Common myeloid progenitor, CD34-positive (primary cell): ENCODE measurements at regions not wholly inside any gene's neighbourhood (a gene's known extent, or its start where the extent isn't known, plus 50 kb on each side); places are given as distances from the start of the nearest gene placed in this dataset.
"Not testable (repeated sequence)": the region's sequence is repeated elsewhere in the genome, so short reads cannot be mapped to it uniquely, and the experiment has no call there.

Source experiments
- CTCF ChIA-PET: fragments of 350-600 bp; sonication (Branson Sonifier 250); formaldehyde crosslinking; loops from one replicate; lab custom pipeline; 2021; ENCODE audit warnings: antibody characterized with exemption; lab: Charles Lee
- POLR2A ChIA-PET: fragments of 350-600 bp; sonication (Branson Sonifier 250); formaldehyde crosslinking; loops from one replicate; lab custom pipeline; 2021; ENCODE audit warnings: antibody characterized with exemption; lab: Charles Lee
- DNase-seq, 3 donors: peaks; one replicate each; pipeline versions ENCODE4 v3.0.0 to v3.0.0-alpha.2; 2013
- H3K27ac ChIP-seq, 2 experiments: 1 replicate in 1 of 2; 2 replicates in 1 of 2; pipeline ENCODE4 v1.7.0; 2013; ENCODE audit warnings: inconsistent platforms in 2 of 2, low read length in 2 of 2, mild to moderate bottlenecking in 2 of 2, low read depth in 1 of 2, moderate library complexity in 1 of 2; ENCODE audit not compliant: severe bottlenecking in 2 of 2, insufficient read depth in 1 of 2, poor library complexity in 1 of 2
- H3K27me3 ChIP-seq, 5 experiments: replicated peaks in 2 of 5; 1 replicate in 3 of 5; 2 replicates in 2 of 5; pipeline versions ENCODE4 v1.6.1 to v1.7.0; 2013; ENCODE audit warnings: low read length in 4 of 5, mild to moderate bottlenecking in 2 of 5, moderate library complexity in 2 of 5, inconsistent platforms in 1 of 5; ENCODE audit not compliant: insufficient read depth in 5 of 5, control insufficient read depth in 4 of 5
- H3K36me3 ChIP-seq, 4 experiments: 1 replicate in 2 of 4; 2 replicates in 2 of 4; pipeline versions ENCODE4 v1.6.1 to v1.7.0; 2013; ENCODE audit warnings: low read length in 3 of 4, control low read depth in 1 of 4, mild to moderate bottlenecking in 1 of 4; ENCODE audit not compliant: control insufficient read depth in 4 of 4, insufficient read depth in 4 of 4
- H3K4me1 ChIP-seq, 4 experiments: 1 replicate in 3 of 4; 2 replicates in 1 of 4; pipeline versions ENCODE4 v1.6.1 to v1.7.1; 2013; ENCODE audit warnings: low read length in 3 of 4, mild to moderate bottlenecking in 3 of 4, control low read depth in 1 of 4, inconsistent platforms in 1 of 4, moderate library complexity in 1 of 4; ENCODE audit not compliant: control insufficient read depth in 4 of 4, insufficient read depth in 4 of 4; ENCODE audit errors: control extremely low read depth in 1 of 4
- H3K4me3 ChIP-seq, 7 experiments: 1 replicate in 4 of 7; 2 replicates in 3 of 7; pipeline versions ENCODE4 v1.5.1 to v1.7.0; 2013; ENCODE audit warnings: mild to moderate bottlenecking in 7 of 7, low read length in 6 of 7, moderate library complexity in 6 of 7, inconsistent platforms in 2 of 7, low read depth in 2 of 7, control low read depth in 1 of 7; ENCODE audit not compliant: insufficient read depth in 4 of 7, control insufficient read depth in 1 of 7; ENCODE audit errors: extremely low read depth in 1 of 7
- H3K9me3 ChIP-seq, 5 experiments: 1 replicate in 4 of 5; 2 replicates in 1 of 5; pipeline versions ENCODE4 v1.6.1 to v1.7.1; 2013; ENCODE audit warnings: low read length in 4 of 5, mild to moderate bottlenecking in 2 of 5, inconsistent platforms in 1 of 5, low read depth in 1 of 5, moderate library complexity in 1 of 5; ENCODE audit not compliant: control insufficient read depth in 4 of 5, insufficient read depth in 2 of 5; ENCODE audit errors: control extremely low read depth in 1 of 5
- WGBS: methylation state at CpG from one replicate; pipeline ENCODE4 v1.1.5; 2013; ENCODE audit not compliant: insufficient coverage; 5-methylcytosine and 5-hydroxymethylcytosine counted together

DNA sequence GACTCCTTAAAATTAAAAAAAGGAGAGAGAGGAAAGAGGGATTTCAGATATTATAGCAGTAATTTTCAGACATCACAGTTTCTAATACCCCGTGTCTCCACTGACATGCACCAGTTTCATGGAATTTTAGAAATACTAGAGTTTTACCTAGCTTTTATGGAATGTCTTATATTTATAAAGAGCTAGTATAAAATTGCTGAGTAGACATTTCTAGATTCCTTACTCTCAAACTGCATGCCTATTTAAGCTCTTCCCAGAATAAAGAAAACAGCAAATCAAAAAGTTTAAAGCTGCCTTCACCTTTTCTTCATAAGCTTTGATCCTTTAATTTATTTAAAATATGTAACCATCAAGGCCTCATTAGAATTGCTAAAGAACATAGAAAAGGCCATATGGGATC is 247.4 kb upstream of the IL12A start:
- ChIA-PET POLR2A (no interaction called here), CTCF (interaction anchor here (1.2 to 1.6 kb wide), 5 partner anchors 8 to 64 kb away, joined by 3 to 4 read pairs (median 4); no protein-coding TSS in a partner anchor)
- H3K9me3 ChIP-seq = no peaks in the 10 kb centered on the region
- H3K36me3 ChIP-seq = no peaks in the 10 kb centered on the region
- no peak overlapping the region for H3K27ac ChIP-seq
- no CpG with 5 or more reads among the region's 1 CpG for WGBS
- no peaks in the 10 kb centered on the region for H3K27me3 ChIP-seq
- no peak overlapping the region for H3K4me3 ChIP-seq
- no peaks in the 10 kb centered on the region for H3K4me1 ChIP-seq
- no peak for DNase-seq

DNA sequence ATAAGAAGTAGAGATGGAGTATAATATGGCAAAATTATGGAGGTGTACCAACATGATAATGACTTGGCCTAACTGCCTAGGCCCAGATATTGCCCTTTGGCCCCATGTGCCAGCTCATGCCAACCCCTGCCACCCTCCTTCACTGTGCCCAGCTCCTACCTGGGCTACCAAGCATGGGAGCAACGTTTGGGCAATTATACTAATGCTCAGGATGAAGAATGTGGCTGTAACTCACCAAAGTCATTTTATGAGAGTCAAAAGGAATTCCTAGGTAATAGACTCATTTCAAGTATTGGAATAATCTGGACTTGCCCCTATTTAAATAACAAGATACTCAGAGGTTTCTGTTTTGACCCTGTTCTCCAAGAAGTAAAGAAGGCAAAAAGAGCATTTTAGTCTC is 240.2 kb upstream of the IL12A start:
- H3K27ac ChIP-seq = no peak overlapping the region
- peaks cover 0 to 2% (median 0%) of the 10 kb centered on the region in 5 experiments for H3K27me3 ChIP-seq
- DNase-seq = no peak
- H3K4me3 ChIP-seq = no peak overlapping the region
- WGBS = 100% methylated on average over 1 of the region's 1 CpG
- H3K9me3 ChIP-seq = no peaks in the 10 kb centered on the region
- H3K36me3 ChIP-seq = no peaks in the 10 kb centered on the region
- CTCF ChIA-PET = no interaction called here
- POLR2A ChIA-PET = no interaction called here
- no peaks in the 10 kb centered on the region for H3K4me1 ChIP-seq

DNA sequence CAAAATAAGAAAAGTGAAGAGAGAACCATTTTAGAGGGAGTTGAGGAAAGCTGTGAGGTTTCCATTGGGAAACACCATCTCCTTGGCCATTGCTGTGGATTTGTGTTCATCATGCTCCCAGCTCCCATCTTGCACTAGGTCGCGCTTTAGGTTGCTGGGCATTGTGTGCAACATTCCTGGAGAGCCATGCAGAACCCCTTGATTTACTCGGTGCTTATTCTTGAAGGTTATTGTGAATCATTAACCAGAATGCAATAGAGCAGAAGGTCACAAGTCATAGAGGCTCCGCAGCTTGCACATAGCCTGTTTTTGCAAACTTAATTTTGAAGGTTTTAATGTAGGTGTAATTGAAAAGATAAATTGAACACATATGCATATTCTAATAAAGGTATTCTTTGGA is 239.2 kb upstream of the IL12A start:
- Histone ChIP-seq H3K27ac (no peak overlapping the region), H3K36me3 (no peaks in the 10 kb centered on the region), H3K4me1 (no peaks in the 10 kb centered on the region), H3K4me3 (no peak overlapping the region), H3K27me3 (peaks cover 0 to 2% (median 0%) of the 10 kb centered on the region in 5 experiments), H3K9me3 (no peaks in the 10 kb centered on the region)
- no peak for DNase-seq
- CTCF ChIA-PET = interaction anchor here (0.7 kb wide), 1 partner anchor 9 kb away, joined by 3 read pairs; no protein-coding TSS in a partner anchor
- WGBS = 93% methylated on average over 3 of the region's 4 CpGs
- POLR2A ChIA-PET = interaction anchor here (0.6 kb wide), 1 partner anchor 240 kb away, joined by 3 read pairs; no protein-coding TSS in a partner anchor

DNA sequence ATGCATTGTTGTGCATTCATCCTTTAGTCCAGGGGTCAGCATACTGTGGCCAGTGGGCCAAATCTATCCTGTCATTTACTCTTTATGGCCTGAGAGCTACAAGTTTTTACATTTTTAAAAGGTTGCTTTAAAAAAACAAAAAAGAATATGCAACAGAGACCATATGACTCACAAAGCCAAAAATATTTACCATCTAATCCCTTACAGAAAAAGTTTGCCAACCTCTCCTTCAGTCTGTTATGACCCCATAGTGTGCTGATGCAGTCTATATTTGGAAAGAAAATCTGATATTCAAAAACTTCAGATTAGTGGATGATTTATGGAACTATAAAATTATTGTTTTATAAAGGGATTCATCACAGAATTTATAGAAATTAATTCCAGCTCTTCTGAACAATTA is 237.5 kb upstream of the IL12A start:
- POLR2A ChIA-PET = no interaction called here

DNA sequence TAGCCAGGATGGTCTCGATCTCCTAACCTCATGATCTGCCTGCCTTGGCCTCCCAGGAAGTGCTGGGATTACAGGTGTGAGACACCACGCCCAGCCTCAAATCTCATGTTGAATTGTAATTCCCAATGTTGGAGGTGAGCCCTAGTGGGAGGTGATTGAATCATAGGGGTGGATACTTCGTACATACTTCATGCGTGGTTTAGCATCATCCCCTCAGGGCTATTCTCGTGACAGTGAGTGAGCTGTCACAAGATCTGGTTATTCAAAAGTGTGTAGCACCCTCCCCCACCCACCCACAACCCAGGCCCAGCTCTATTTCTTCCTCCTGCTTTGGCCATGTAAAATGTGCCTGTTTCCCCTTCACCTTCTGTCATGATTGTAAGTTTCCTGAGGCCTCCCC is 236.9 kb upstream of the IL12A start:
- 100% methylated on average over 1 of the region's 5 CpGs for WGBS
- H3K36me3 ChIP-seq = peaks cover 0 to 2% (median 0%) of the 10 kb centered on the region in 4 experiments
- H3K27ac ChIP-seq = no peak overlapping the region
- peaks cover 0 to 2% (median 0%) of the 10 kb centered on the region in 5 experiments for H3K27me3 ChIP-seq
- no peak for DNase-seq
- POLR2A ChIA-PET = no interaction called here
- no peaks in the 10 kb centered on the region for H3K4me1 ChIP-seq
- H3K9me3 ChIP-seq = peaks cover 0 to 11% (median 4%) of the 10 kb centered on the region in 5 experiments
- CTCF ChIA-PET = interaction anchor here (1.6 kb wide), 1 partner anchor 10 kb away, joined by 4 read pairs; no protein-coding TSS in a partner anchor
- no peak overlapping the region for H3K4me3 ChIP-seq

More for the DNA sequence above, 237.5 kb upstream of the IL12A start:
- no peak for DNase-seq
- no peaks in the 10 kb centered on the region for H3K4me1 ChIP-seq
- peaks cover 0 to 2% (median 0%) of the 10 kb centered on the region in 5 experiments for H3K27me3 ChIP-seq
- peaks cover 0 to 2% (median 0%) of the 10 kb centered on the region in 4 experiments for H3K36me3 ChIP-seq
- H3K9me3 ChIP-seq = peaks cover 0 to 9% (median 2%) of the 10 kb centered on the region in 5 experiments
- CTCF ChIA-PET = interaction anchor here (1.6 kb wide), 1 partner anchor 9 kb away, joined by 4 read pairs; no protein-coding TSS in a partner anchor
- no peak overlapping the region for H3K4me3 ChIP-seq
- no peak overlapping the region for H3K27ac ChIP-seq

DNA sequence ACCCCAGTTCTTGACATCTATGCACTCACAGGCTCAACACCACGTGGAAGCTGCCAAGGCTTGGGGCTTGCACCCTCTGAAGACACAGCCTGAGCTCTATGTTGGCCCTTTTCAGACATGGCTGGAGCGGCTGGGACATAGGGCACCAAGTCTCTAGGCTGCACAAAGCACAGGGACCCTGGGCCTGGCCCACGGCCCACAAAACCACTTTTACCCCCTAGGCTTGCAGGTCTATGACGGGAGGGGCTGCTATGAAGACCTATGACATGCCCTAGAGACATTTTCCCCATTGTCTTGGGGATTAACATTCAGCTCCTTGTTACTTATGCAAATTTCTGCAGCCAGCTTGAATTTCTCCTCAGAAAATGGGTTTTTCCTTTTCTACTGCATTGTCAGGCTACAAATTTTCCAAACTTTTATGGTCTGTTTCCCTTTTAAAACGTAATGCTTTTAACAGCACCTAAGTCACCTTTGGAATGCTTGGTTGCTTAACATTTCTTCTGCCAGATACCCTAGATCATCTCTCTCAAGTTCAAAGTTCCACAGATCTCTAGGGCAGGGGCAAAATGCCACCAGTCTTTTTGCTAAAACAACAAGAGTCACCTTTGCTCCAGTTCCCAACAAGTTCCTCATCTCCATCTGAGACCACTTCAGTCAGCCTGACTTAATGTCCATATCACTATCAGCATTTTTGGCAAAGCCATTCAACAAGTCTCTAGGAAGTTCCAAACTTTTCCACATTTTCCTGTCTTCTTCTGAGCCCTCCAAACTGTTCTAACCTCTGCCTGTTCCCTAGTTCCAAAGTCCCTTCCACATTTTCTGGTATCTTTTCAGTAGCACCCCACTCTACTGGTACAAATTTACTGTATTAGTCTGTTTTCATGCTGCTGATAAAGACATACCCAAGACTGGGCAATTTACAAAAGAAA is 232.1 kb upstream of the IL12A start:
- CTCF ChIA-PET = interaction anchor here (1.2 kb wide), 1 partner anchor 25 kb away, joined by 3 read pairs; no protein-coding TSS in a partner anchor

More for the DNA sequence above, 232.1 kb upstream of the IL12A start:
- POLR2A ChIA-PET, H3K4me1 ChIP-seq, H3K4me3 ChIP-seq, H3K27me3 ChIP-seq, H3K36me3 ChIP-seq, DNase-seq, H3K27ac ChIP-seq: not testable (repeated sequence)
- 91% methylated on average over 4 of the region's 5 CpGs for WGBS
- peaks cover 0 to 11% (median 4%) of the 10 kb centered on the region in 5 experiments for H3K9me3 ChIP-seq
